ENCODE measurements at regions not wholly inside any gene's neighbourhood (a gene's known extent, or its start where the extent isn't known, plus 50 kb on each side); places are given as distances from the start of the nearest gene placed in this dataset.

GRCh38 chr4:28436191-28437080 lies 1575.8 kb downstream of the STIM2 start:
- Histone ChIP-seq H3K4me3 (no peak overlapping the region), H3K27ac (no peak overlapping the region)

DNA sequence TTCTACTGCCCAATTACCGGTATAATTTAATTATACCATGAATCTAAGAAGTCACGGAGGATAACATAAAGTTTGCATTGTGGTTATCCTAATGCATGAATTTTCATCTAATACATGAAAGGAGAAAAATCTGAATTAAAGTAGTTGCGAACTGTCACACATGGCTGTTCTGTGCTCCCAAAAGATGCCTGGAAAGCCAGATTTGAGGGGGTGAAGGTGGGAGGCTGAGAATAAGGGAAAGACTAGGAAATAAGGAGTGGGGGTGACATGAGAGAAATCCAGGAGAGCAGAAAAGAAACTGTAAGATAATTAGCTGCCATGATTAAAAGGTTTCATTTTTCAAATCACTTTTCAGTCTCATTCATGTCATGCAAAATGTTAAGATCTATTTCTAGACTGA lies 1582.7 kb downstream of the STIM2 start:
- no peak overlapping the region for H3K27ac ChIP-seq
- no peaks in the 10 kb centered on the region for H3K36me3 ChIP-seq
- WGBS, 2 donors, result 87 to 92% methylated on average over 3 of the region's 3 CpGs
- no peaks in the 10 kb centered on the region for H3K4me1 ChIP-seq
- DNase-seq, result no peak
- intact Hi-C loops (cut with DNase I), result no loop called here
- no peak for TF ChIP-seq POLR2A (IDR thresholded peaks at IDR 0.05)
- TF ChIP-seq, protein P1, sequence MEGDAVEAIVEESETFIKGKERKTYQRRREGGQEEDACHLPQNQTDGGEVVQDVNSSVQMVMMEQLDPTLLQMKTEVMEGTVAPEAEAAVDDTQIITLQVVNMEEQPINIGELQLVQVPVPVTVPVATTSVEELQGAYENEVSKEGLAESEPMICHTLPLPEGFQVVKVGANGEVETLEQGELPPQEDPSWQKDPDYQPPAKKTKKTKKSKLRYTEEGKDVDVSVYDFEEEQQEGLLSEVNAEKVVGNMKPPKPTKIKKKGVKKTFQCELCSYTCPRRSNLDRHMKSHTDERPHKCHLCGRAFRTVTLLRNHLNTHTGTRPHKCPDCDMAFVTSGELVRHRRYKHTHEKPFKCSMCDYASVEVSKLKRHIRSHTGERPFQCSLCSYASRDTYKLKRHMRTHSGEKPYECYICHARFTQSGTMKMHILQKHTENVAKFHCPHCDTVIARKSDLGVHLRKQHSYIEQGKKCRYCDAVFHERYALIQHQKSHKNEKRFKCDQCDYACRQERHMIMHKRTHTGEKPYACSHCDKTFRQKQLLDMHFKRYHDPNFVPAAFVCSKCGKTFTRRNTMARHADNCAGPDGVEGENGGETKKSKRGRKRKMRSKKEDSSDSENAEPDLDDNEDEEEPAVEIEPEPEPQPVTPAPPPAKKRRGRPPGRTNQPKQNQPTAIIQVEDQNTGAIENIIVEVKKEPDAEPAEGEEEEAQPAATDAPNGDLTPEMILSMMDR (IDR thresholded peaks at IDR 0.05), result no peak
- no peaks in the 10 kb centered on the region for H3K27me3 ChIP-seq
- H3K9me3 ChIP-seq, result no peaks in the 10 kb centered on the region
- no peak overlapping the region for H3K4me3 ChIP-seq

More at GRCh38 chr4:28436191-28437080, 1575.8 kb downstream of the STIM2 start:
- TF ChIP-seq, protein P1 (IDR thresholded peaks at IDR 0.05), result no peak
- TF ChIP-seq POLR2A (IDR thresholded peaks at IDR 0.05), result no peak
- Histone ChIP-seq H3K9me3 (no peaks in the 10 kb centered on the region), H3K36me3 (no peaks in the 10 kb centered on the region), H3K27me3 (no peaks in the 10 kb centered on the region), H3K4me1 (no peaks in the 10 kb centered on the region)
- DNase-seq, result no peak
- intact Hi-C loops (cut with DNase I), result no loop called here
- 63 to 64% methylated on average over 10 of the region's 10 CpGs for WGBS, 2 donors

GRCh38 chr4:28443801-28444412 lies 1583.3 kb downstream of the STIM2 start:
- Histone ChIP-seq H3K4me1 (no peaks in the 10 kb centered on the region), H3K27ac (no peak overlapping the region), H3K4me3 (no peak overlapping the region), H3K27me3 (no peaks in the 10 kb centered on the region), H3K36me3 (no peaks in the 10 kb centered on the region), H3K9me3 (no peaks in the 10 kb centered on the region)
- no peak for DNase-seq
- intact Hi-C loops (cut with DNase I), result no loop called here
- 34 to 61% methylated on average over 7 of the region's 7 CpGs for WGBS, 2 donors
- TF ChIP-seq, protein P1 (IDR thresholded peaks at IDR 0.05), result no peak
- no peak for TF ChIP-seq POLR2A (IDR thresholded peaks at IDR 0.05)

DNA sequence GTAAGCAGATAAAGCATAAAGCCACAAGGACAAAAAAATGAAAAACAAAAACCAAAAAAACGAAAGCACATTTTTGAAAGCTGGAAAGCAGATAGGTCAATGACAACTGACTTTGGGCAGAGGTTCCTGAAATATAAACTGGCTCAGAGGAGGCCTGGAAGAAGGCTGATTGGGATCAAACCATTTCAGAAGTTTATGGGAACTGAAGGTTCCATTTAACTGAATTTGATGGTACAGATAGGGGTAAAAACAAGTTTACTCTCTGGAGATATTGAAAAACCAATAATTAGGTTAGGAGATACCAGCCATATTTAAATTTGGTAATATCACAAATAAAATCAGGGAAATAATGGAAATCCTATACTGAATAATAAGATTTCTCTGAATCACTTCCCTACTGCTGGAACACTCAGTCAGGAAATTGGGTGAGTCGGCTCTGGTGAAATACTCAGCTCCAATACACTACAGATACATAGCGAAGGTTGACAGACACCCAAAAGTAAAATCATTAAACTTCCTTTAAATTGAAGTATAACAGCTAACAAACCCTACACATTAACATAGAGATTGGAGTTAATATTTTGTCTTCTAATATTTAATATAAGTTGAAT lies 1584.3 kb downstream of the STIM2 start:
- H3K27me3 ChIP-seq, result no peaks in the 10 kb centered on the region
- whole genome bisulfite sequencing, 2 donors, result 74 to 75% methylated on average over 3 of the region's 3 CpGs
- no peaks in the 10 kb centered on the region for H3K36me3 ChIP-seq
- H3K4me1 ChIP-seq, result no peaks in the 10 kb centered on the region
- no peaks in the 10 kb centered on the region for H3K9me3 ChIP-seq
- H3K27ac ChIP-seq, result no peak overlapping the region
- H3K4me3 ChIP-seq, result no peak overlapping the region
- TF ChIP-seq POLR2A (IDR thresholded peaks at IDR 0.05), result no peak
- TF ChIP-seq, protein P1 (IDR thresholded peaks at IDR 0.05), result no peak
- no peak for DNase-seq
- intact Hi-C loops (cut with DNase I), result no loop called here

DNA sequence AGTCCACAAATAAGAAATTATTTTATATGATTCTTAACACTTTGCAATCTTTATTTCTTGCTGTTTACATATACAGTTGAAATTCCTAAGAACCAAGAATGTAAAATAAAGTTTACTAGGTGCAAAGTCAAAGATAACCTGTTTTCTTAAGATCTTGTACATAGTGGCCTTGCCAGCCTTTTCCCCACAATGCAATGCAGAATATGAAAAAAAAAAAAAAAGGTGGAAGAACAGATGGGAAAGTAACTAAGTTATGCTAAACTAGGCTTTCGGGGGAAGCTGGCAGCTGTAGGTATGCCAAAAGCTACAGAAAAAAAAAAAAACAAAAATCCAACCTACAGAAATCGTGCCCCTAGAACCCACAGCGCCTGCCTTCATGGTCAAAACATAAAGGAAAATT lies 1588.4 kb downstream of the STIM2 start:
- TF ChIP-seq POLR2A (IDR thresholded peaks at IDR 0.05), result no peak
- TF ChIP-seq, protein P1 (IDR thresholded peaks at IDR 0.05), result no peak
- Histone ChIP-seq H3K36me3 (no peaks in the 10 kb centered on the region), H3K4me3 (no peak overlapping the region), H3K27ac (no peak overlapping the region), H3K4me1 (no peaks in the 10 kb centered on the region), H3K27me3 (no peaks in the 10 kb centered on the region), H3K9me3 (peaks cover 0 to 6% (median 0%) of the 10 kb centered on the region in 3 donors)
- DNase-seq, result no peak
- intact Hi-C loops (cut with DNase I), result no loop called here
- 64 to 77% methylated on average over 3 of the region's 3 CpGs for WGBS, 2 donors
